Spleen (tissue), 7 donors: ENCODE measurements at regions not wholly inside any gene's neighbourhood (a gene's known extent, or its start where the extent isn't known, plus 50 kb on each side); places are given as distances from the start of the nearest gene placed in this dataset.

Experiments
- POLR2A ChIP-seq, 3 donors: fragments of 450-650 bp; IDR thresholded peaks; one replicate each; pipeline ENCODE4 v1.5.1; 2017; ENCODE audit warnings: antibody characterized with exemption in 3 of 3, mild to moderate bottlenecking in 1 of 3
- POLR2AphosphoS5 ChIP-seq, 3 donors: sonication (generic); formaldehyde crosslinking; IDR thresholded peaks; one replicate each; pipeline ENCODE4 v1.5.1; 2017; ENCODE audit warnings: antibody characterized with exemption in 3 of 3
- TF ChIP-seq, protein P1 (sequence below), 11 experiments: fragments of 200-600 bp in 7 of 11; fragments of 450-650 bp in 4 of 11; sonication (generic) in 4 of 11; IDR thresholded peaks in 8 of 11; conservative IDR thresholded peaks in 3 of 11; 1 replicate in 7 of 11; 2 replicates in 4 of 11; pipeline versions ENCODE4 v1.4.0 to v1.8.0; 2016 to 2021; ENCODE audit warnings: antibody characterized with exemption in 11 of 11, inconsistent platforms in 4 of 11, mild to moderate bottlenecking in 1 of 11
- donor health status: DM: no; HTN: no; CAD: no; lungs with moderate emphysema.
- donor health status: DM: no; HTN: no; CAD: no.
- donor health status: DM: no; HTN: no; CAD: no.

DNA sequence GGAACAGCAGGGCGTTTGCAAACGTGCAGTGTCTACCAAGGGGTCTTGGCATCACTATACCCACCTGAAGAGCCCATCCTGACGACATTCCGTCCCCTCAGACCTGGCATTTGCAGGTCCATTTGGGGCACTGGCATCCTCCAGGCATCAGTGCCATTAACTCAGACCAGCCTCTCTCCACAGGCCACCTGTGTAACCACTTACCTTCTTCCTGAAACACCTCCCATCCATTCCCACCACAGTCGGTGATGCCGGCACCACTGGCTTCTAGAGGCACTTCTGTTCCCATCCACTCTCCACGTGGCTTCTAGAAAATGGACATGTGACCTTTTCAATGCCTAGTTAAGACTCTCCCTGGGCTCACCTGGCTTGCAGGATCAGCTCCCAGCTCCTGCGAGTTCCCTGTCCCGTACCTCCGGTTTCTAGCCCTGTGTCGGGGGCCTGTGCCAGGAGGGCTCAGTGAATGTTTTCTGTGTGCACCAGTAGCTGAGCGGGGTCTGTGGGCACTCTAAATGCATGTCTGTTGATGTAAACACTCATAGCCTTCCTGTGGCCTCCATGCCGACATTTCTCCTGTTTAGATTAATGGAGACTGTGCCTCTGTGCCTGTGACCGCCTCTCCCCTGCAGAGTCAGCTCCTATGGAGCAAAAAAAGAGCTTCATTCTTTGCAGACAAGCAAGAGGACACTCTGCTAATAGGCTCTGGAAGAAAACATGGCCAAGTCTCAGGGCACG is 458.0 kb upstream of the HS6ST1 start:
- TF ChIP-seq, protein P1, sequence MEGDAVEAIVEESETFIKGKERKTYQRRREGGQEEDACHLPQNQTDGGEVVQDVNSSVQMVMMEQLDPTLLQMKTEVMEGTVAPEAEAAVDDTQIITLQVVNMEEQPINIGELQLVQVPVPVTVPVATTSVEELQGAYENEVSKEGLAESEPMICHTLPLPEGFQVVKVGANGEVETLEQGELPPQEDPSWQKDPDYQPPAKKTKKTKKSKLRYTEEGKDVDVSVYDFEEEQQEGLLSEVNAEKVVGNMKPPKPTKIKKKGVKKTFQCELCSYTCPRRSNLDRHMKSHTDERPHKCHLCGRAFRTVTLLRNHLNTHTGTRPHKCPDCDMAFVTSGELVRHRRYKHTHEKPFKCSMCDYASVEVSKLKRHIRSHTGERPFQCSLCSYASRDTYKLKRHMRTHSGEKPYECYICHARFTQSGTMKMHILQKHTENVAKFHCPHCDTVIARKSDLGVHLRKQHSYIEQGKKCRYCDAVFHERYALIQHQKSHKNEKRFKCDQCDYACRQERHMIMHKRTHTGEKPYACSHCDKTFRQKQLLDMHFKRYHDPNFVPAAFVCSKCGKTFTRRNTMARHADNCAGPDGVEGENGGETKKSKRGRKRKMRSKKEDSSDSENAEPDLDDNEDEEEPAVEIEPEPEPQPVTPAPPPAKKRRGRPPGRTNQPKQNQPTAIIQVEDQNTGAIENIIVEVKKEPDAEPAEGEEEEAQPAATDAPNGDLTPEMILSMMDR (IDR thresholded peaks at IDR 0.05 in 8 of 11, conservative IDR thresholded peaks at IDR 0.05 in 3 of 11) = no peak
- TF ChIP-seq POLR2A (IDR thresholded peaks at IDR 0.05) (no peak), POLR2AphosphoS5 (IDR thresholded peaks at IDR 0.05) (no peak)
